GM12872 (cell line): ENCODE measurements at regions not wholly inside any gene's neighbourhood (a gene's known extent, or its start where the extent isn't known, plus 50 kb on each side); places are given as distances from the start of the nearest gene placed in this dataset.

Experiments used
- CTCF ChIP-seq: IDR thresholded peaks from 3 replicates; pipeline ENCODE4 v1.5.1; 2011; ENCODE audit warnings: low read depth, mild to moderate bottlenecking, low read length, moderate library complexity; ENCODE audit not compliant: insufficient read depth

- no peak for TF ChIP-seq CTCF
Measured at GRCh38 chr13:102504002-102504401, 92.8 kb upstream of the TPP2 start.

- TF ChIP-seq CTCF: no peak
Measured at GRCh38 chr13:102495663-102496062, 93.8 kb upstream of the FGF14 start.

GRCh38 chr13:102487330-102487729 lies 85.5 kb upstream of the FGF14 start:
- TF ChIP-seq CTCF: no peak

GRCh38 chr13:102484329-102484728 lies 82.5 kb upstream of the FGF14 start:
- 0 out of 3 replicates have a peak, but pooled peaks have one; percentile 10 for TF ChIP-seq CTCF

- TF ChIP-seq CTCF: no peak
Measured at GRCh38 chr13:102472650-102473049, 70.8 kb upstream of the FGF14 start.

GRCh38 chr13:102470283-102470917 lies 68.6 kb upstream of the FGF14 start:
- TF ChIP-seq CTCF: no peak

GRCh38 chr13:102466610-102467190 lies 64.9 kb upstream of the FGF14 start:
- TF ChIP-seq CTCF: no peak
